Activated CD4-positive, alpha-beta T cell treated with anti-CD3 and anti-CD28 coated beads, Interleukin-2, amount 50 U/mL, for 1 hour (primary cell): ENCODE measurements at regions not wholly inside any gene's neighbourhood (a gene's known extent, or its start where the extent isn't known, plus 50 kb on each side); places are given as distances from the start of the nearest gene placed in this dataset.

ENCODE experiments used
- DNase-seq: peaks from one replicate; pipeline ENCODE4 v3.0.0-alpha.2; 2020

DNA sequence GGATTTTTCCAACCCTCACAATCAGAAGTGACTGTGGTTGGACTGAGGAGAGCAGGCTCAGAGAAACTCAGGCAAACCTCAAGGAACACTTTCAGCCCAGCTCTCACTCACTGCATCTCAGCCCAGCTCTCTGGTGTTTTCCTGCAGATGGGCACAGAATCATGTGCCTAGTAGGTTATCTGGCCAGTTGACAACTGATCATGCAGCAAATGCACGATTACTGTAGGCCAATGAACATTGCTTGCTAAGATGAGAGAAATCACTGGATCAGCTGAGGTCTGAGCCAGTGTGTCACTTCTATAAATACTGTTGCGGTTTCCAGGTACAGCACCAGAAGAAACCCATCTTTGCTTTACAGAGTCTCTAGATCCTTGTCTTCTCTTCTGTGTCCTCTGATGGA lies 540.5 kb downstream of the CD83 start:
- no peak for DNase-seq

DNA sequence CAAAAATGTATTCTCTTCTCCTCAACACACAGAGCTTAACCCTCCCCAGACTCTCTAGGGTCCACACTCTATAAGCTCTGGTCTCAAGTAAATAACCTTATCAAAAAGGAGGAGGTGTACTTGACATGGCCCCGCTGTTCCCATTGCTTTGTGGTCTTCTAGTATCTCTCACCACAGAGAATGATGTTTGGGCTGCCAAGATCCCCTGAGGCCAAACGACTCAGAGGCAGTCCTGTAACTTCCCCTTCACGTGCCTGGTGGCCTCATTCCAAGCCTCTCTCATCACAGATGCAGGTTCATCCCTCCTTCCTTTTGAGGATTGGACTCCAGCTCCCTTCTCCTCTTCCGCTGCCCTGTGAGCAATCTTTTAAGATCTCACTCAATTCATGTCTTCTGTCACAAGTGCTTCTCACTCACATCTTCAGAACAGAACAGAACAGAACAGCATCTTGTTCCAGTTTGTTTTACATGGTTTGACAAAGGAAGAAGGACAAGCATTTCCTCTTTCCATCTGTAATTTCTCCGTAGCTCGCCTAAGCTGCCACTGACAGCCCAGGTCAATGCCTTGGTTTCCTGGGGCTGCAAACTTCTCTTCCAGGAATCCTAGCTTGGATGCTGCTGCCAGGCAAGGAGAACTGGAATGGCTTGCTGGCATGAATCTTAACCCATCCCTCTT lies 541.5 kb downstream of the CD83 start:
- no peak for DNase-seq

DNA sequence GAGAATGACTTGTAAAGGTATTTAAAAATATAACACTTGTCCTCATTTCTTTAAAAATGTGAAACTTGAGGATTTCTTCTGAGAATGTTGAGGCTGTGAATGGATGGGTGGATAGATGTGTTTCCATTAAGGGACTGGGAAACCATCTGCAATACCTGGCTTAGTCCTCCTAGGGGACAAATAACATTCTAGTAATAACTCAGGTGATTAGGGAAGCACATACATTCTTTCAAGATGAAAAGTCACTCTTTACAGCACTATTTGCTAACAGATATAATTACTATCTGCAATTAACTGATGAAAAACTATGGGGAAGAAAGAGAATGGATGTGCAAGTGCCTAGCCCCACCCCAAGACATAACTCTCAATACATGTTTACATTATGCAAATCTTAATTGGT lies 542.3 kb downstream of the CD83 start:
- DNase-seq: no peak

DNA sequence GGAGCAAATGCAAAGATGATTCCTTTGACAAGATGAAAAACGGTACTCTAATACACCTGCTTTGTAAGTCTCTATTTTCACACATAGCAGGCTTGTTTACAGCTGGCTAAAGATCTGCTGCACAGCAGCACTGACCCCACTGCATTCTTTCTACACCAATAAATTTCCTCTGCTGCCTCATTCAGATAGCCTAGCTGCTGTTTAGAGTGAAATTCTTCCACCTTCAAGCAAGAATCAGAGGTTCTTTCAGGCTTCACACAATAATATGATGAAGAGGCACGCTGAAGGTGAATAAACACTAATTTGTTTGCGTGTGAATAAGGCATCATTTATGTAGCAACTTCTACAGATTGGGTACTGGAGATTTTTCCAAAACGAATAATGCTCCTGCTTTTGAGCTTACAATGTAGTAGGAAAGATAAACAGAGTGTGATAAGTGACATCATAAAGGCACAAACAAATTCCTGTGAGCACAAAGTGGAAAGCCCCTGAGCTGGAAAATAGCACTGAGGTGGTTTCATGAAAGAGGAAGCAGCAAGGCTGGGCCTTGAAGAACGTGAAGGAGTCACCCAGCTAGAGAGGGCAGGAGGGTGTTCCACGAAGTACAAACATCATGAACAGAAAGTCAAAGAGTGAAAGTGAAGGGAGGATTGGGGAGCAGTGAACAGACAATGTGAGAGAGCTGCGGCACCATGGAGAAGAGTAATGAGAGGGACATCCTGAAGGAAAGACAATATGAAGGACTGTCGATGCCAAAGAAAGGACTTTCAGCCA lies 543.4 kb downstream of the CD83 start:
- DNase-seq: peak; percentile 21

DNA sequence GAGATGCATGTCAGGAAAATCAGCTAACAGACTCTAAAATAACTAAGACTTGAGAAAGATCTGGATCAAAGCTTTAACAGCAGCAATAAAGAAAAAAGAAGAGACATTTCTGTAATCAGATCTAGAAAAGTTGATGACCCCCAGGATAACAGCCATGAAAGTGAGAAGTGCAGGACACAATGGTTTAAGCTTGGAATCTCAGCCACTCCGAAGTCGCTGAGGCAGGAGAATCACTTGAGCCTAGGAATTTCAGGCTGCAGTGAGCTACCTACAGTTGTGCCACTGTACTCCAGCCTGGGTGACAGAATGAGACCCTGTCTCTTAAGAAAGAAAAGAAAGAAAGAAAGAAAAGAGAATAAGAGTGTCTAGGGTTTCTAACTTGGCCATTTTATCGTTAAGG lies 544.1 kb downstream of the CD83 start:
- DNase-seq: no peak

DNA sequence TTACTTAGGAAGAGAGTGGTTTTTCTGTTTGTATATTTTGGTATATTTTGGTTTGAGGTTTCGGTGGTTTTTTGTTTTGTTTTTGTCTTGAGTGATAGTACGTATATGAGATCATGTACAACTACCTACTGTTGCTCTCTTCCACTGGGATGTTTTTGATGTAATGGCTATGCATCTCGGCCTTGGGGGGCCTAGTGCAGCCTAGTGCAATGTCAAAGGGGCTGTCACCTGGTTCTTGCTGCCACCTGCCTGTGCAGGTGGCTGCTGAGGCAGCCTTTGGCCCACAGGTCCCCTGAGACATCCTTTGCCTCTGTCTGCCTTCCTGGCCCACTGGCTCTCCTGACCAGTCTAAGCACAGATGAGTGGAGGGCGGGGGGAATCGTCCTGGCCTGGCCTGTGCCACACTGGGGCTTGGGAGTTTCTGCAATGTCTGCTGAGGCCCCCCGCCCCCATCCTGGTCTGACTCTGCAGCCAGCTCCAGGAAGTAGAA lies 546.6 kb downstream of the CD83 start:
- DNase-seq: peak; percentile 5

DNA sequence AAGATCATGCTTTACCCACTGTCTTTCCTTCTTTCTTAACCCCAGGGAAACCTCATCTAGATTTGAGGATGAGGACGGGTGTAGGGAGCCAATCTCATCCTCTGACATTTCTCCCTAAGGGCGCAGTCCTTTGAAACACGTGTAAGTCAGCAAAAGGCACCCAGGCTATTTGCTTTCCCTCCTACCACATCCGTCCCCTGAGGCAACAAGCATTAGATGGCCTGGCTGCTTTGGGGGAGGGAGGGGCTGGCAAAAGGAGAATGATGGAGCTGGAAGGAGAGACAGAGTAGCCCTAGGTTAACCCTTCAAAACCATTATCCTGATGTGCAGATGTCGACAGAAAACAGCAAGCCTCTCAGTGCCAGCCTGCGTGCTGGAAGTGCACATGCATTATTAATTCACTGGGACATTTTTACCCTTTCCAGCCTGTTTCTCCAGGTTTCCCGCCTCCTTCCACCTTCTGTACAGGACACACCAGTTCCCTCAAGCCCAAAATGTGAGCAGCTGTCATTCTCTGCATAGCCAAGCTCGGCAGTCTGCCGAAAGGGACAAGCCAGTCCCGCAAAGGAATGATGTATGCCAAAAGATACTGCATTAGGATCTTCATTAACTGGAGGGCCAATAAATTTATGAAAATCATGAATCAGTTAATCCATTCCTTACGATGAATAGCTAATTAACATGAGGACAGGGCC lies 547.2 kb downstream of the CD83 start:
- no peak for DNase-seq

DNA sequence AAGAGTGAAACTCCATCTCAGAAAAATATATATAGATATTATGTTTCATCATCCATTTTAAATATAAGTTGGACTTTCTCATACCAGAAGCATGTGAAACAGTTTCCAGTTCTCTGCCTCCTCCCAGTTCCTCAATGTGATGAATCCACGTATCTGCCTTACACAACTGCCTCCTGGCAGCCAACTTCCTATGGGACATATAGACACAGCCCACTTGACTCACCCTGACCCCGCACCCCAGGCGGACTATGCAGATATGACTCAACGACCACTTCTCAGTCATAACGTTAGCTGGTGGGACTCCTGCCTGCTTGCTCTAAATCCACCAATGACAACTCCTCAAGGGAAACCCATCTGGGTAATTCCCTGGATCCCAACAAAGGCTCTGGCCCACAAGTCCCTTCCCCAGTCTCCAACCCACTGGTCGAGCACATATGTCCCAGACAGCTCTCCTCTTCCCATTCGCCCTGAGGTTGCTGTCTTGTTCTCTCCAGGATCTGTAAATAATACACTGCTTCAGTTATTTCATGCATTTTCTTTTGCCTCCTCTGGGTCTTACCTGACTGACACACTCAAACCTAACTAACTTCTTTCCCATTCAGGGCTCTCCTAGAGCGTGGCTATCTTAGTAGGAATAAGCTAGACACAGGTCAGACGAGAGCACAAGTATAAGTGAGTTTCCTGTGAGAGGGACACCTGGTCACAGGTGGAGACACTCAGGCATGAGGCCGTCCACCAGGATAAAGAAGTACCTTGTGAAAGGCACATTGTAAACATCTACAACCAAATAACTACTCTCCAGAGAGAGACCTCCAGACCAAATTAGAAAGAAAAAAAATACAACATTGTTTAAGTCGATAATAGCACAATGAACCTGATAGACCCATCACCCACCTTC lies 548.5 kb downstream of the CD83 start:
- no peak for DNase-seq

DNA sequence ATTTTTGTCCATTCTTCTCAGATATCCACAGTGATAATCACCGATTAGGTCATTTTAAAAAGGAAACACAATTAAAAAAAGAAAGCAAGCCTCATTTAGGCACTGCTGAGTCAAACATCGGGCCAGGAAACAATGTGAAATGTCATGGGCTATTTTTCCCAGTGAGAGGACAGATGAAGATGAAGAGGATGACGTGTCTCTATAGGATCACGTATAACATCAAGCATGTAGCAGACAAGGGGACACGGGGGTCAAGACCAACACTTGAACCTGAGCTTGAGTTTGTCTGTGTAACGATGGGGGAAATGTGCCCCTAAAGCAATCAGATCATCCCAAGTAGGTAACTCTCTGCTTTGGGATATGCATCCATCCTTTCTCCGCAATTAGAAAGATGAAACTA lies 553.2 kb downstream of the CD83 start:
- no peak for DNase-seq

DNA sequence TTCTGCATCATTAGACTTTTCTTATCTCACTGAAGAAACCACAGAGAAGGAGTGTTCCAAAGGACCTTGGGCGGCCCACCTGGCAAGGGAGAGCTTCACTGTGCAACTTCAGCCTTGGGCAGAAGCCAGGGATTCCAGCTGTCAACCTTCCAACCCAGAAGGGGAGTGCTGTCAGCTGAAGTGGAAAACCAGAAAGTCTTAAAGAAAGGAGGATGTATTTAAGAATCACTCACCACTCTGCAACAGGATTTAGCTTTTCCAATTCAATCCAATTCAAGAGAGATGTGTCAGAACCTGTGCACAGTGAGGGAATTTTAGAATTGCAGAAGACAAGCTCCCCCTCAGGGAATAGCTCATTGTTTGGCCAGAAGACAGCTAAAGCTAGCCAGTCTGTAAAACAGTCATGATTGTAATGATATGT lies 553.7 kb downstream of the CD83 start:
- no peak for DNase-seq

DNA sequence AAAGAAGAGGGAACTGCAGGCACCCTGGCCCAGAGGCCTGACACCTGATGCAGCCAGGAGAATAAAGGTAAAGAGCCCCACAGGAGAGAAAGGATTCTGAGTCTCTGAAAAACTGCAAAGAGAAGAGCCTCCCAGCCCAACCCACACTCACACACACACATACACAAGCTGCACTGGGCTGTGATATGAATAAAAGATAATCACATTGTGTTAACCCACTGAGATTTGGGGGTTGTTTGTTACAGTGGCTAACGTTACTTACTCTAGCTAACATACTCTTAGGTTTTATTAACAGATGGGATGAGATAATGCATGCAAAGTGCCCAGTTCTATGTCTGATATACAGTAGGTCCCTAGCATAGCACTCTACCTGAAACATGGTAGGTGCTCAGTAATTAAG lies 554.4 kb downstream of the CD83 start:
- no peak for DNase-seq

DNA sequence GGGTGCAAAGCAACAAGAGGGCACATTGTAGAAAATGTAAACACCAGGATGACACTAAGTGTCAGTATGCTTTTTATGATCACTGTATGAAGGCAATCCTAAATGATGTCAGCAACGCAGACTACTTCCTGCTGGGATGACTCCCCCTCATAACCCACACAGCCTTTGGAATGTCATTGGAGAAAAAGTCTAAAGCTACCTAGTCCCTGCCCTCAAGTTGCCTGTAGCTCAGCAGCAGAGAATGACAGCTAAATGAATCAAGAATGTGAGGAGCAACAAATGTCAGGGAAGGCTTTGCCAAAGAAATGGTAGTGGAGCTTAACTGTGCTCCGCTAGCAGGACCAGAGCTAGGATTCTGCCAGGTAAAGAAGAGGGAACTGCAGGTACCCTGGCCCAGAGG lies 555.6 kb downstream of the CD83 start:
- DNase-seq: no peak

DNA sequence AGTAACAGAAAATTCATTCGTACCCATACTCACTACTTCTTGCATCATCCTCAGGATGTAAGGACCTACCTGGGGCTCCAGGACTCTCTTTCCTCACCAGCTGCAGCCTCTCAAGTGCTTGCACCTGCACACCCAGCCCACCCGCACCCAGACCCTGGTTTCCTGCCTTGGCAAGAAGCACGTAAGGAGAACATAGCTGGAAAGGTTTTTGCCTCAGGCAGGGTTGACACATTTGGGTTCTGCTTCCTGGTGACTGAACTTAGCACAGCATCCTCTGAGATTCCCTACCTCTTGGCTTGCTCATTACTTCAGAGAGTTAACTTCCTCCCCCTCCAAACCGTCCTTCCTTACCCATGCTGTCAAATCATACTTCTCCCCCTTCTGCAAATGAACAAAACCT lies 556.9 kb downstream of the CD83 start:
- DNase-seq: no peak

DNA sequence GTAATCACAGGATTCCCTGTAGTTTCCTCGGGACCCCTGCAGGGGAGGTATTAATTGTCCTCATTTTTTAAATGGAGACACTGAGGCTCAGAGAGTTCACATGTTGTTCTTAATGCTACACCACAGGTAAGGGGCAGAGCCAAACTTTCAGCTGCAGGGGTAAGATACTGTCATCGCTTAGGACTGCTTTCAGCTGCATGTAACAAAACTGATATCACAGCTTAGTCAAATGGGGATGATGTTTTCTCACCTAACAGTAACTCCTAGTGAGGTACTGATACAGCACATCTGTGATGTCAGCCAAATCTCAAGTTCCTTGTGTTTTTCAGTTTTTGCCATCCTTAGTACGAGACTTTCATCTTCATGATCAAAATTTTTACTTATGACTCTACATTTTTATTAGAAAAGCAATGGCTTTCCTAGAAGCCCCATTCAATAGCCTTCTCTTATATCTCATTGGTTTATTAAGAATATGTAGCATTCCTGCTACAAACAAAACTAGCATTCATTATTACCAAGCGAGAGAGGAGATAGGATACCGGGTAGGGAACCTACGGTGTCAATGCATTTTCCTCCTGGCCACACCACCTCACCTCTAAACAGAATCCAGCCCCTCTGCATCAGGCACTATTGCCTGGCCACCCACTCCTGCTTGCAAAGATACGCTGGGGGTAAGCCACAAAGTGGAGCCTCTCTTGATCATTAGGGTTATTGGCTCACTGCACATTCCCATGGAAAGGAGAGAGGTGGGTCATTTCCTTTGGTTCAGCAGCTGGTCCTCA lies 557.5 kb downstream of the CD83 start:
- DNase-seq: no peak

DNA sequence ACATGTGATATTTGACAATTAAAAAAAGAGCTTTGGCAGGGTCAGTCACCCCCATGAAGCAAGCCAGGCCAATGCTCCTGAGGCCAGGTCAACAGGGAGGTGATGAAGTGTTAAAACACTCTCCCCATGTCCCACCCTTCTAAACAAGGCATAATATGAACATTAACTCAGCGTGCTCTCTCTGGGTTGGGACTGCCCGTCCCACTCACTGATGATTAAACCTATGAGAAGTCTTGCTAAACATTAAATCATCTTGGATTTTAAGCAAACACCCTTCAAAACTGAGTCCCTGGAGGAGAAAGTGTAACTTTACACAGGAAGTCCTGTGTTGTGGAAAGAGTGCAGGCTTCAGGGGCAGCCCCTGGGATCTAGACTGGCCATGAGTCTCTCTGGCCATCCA lies 558.5 kb downstream of the CD83 start:
- no peak for DNase-seq

DNA sequence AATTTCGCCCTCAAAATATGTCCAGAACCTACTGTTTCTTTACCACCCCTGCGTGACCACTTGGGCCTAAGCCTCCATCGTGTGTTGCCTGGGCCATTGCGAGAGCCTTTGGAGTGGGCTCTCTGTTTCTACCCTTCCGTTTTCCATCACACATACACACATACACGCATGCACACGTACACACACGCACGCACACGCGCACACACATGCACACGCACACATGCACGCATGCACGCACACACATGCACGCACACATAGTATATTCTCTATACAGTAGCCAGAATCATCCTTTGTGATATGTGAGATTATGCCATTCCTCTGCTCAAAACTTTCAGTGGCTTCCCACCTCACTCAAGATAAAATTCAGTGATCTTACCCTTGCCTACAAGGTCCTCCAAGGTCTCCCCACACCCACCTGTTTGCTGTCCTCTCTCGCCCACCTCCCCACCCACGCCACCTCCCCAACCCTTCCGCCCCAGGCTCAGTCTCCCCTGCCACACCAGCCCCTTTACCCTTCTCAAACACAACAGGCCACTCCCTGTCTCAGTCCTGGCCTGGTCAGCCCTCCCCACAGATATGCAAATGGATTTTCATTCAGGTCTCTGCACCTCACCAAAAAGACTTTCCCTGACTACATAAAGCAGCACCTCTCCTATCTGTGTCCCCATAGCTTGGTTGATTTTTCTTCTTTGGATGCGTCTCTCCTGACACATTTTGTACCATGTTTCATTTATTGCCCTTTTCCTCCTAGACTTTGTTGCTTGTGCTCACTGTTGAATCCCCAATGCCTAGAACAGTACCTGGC lies 559.6 kb downstream of the CD83 start:
- DNase-seq: no peak

DNA sequence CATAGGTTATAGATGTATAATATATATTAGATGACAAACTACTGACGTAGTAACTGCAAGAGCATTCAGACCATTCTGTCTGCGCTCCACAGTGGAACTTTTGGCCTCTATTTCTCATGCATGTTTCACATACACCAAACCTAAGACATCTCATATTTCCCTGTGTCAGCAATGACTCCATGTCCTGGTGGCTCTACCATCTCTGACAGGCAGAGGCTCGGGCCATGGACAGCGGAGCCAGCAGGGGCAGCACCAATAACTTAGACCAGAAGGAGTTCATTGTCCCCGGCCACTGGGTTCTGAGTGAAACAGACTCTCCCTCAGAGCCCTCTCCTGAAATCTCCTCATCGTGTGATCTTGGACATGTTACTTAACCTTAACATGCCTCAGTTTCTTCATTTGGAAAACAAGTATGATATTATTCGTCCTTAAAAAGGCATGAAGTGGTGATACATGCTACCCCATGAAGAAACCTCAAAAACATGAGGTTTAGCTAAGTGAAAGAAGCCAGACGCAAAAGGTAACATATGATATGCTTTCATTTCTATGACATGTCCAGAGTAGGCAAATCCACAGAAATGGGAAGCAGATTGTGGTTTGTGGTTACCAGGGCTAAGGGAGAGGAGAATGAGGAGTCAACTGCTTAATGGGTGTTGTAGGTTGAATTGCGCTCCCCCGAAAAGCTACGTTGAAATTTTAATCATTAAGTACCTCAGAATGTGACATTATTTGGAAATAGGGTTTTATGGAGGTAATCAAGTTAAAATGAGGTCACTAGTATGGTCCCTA lies 564.0 kb upstream of the JARID2 start:
- DNase-seq: no peak

DNA sequence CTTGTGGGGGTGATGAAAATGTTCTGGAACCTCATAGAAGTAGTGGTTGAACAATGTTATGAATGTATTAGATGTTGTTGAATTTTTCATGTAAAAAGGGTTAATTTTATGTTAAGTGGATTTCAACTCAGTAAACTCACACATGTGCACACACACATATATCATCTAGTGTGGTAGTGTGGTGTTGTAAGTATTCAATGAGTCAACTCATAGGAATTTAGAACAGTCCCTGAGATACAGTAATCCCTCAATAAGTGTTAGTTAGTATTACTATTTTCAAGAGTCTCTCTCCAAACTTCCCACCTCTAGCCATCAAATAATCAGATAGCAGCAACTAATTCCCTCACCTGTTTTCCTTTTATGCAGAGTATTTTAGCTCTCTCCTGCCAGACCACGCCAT lies 563.1 kb upstream of the JARID2 start:
- no peak for DNase-seq

DNA sequence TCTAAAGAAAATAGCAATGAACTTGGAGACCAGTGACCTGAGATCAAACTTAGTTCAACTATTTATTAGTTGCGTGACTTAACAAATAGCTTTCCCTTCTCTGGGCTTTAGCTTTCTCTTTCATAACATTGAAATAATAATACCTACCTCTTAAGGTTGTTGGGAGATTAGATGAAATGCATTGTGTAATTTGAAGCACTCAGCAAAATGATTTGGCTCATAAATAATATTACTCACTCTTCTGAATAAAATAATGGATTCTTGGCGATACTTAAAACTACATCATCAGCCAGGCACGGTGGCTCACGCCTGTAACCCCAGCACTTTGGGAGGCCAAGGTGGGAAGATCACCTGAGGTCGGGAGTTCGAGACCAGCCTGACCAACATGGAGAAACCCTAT lies 556.2 kb upstream of the JARID2 start:
- DNase-seq: no peak
